BJ (cell line): ENCODE measurements at regions not wholly inside any gene's neighbourhood (a gene's known extent, or its start where the extent isn't known, plus 50 kb on each side); places are given as distances from the start of the nearest gene placed in this dataset.

Experiments used
- CTCF ChIA-PET: fragments of 350-600 bp; formaldehyde crosslinking; extraction: SDS; loops from one replicate; lab custom pipeline; 2021; ENCODE audit warnings: antibody characterized with exemption, inconsistent platforms; lab: Yijun Ruan, JAX
- POLR2A ChIA-PET: fragments of 300-600 bp; sonication (Branson Sonifier 250); formaldehyde crosslinking; extraction: SDS; loops from one replicate; lab custom pipeline; 2021; ENCODE audit warnings: antibody characterized with exemption; lab: Charles Lee
- DNase-seq: peaks from one replicate; pipeline ENCODE4 v3.0.0-alpha.2; 2011; ENCODE audit warnings: low read depth
- H3K27me3 ChIP-seq: 2 replicates; pipeline ENCODE4 v1.6.0; 2011; ENCODE audit warnings: low read length; ENCODE audit not compliant: control insufficient read depth, insufficient read depth
- H3K36me3 ChIP-seq: 2 replicates; pipeline ENCODE4 v1.5.1; 2011; ENCODE audit warnings: low read length; ENCODE audit not compliant: control insufficient read depth, insufficient read depth
- H3K4me3 ChIP-seq: 2 replicates; pipeline ENCODE4 v1.5.1; 2011; ENCODE audit warnings: low read depth, mild to moderate bottlenecking, control low read depth, low read length
- TF ChIP-seq, protein P1 (sequence below): IDR thresholded peaks from 2 replicates; pipeline ENCODE4 v1.5.1; 2011; ENCODE audit warnings: low read depth, mild to moderate bottlenecking, control low read depth, inconsistent platforms, low read length, moderate library complexity; ENCODE audit not compliant: insufficient read depth

DNA sequence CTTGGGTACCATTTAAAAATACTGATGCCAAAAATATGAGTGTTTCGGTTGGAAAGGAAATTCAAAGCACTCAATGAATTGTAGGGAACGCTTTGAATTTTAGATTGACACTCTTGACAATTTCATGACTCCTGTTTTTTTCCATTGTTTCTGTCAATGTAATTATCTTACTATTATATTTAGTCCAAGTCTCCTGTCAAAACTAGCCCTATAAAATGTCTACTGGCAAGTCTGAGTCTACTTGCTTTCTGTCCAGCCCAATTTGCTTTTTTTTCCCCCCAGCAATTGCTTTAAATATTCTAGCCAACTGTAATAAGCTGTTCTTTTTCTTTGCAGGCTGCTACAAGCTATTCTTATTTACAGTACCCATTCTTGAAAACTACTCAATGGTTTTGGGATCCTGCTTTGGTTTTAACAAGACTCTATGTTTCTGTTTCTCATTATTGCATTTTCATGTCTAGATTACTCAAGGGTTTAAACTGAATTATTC is 1103.9 kb upstream of the GJE1 start:
- DNase-seq = no peak
- TF ChIP-seq, protein P1, sequence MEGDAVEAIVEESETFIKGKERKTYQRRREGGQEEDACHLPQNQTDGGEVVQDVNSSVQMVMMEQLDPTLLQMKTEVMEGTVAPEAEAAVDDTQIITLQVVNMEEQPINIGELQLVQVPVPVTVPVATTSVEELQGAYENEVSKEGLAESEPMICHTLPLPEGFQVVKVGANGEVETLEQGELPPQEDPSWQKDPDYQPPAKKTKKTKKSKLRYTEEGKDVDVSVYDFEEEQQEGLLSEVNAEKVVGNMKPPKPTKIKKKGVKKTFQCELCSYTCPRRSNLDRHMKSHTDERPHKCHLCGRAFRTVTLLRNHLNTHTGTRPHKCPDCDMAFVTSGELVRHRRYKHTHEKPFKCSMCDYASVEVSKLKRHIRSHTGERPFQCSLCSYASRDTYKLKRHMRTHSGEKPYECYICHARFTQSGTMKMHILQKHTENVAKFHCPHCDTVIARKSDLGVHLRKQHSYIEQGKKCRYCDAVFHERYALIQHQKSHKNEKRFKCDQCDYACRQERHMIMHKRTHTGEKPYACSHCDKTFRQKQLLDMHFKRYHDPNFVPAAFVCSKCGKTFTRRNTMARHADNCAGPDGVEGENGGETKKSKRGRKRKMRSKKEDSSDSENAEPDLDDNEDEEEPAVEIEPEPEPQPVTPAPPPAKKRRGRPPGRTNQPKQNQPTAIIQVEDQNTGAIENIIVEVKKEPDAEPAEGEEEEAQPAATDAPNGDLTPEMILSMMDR = no peak
- H3K4me3 ChIP-seq = no peak overlapping the region
- H3K36me3 ChIP-seq = no peaks in the 10 kb centered on the region
- ChIA-PET POLR2A (interaction anchor here (0.7 kb wide), 1 partner anchor 284 kb away, joined by 5 read pairs; no protein-coding TSS in a partner anchor), CTCF (interaction anchor here (0.6 kb wide), 1 partner anchor 95 kb away, joined by 3 read pairs; no protein-coding TSS in a partner anchor)
- H3K27me3 ChIP-seq = no peaks in the 10 kb centered on the region

DNA sequence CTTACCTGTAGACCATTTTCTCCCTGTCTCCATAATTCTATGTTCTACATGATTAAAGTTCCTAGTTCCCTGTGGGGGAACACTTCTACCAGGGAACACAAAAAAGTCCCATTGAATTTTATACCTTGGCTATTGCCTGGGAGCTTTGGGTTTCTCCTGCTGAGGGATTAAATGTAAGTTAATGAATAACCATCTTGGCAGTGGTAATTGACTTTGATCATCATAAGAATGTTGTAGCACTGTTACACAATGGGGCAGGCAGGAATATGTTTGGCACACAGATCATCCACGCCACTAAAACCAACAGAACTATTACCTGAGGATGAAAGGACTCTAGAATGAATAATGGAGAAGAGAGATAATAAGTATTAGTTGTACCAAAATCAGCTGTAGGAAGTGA is 1106.2 kb upstream of the GJE1 start:
- Histone ChIP-seq H3K4me3 (no peak overlapping the region), H3K27me3 (no peaks in the 10 kb centered on the region), H3K36me3 (no peaks in the 10 kb centered on the region)
- TF ChIP-seq, protein P1 = no peak
- DNase-seq = no peak
- ChIA-PET CTCF (no interaction called here), POLR2A (no interaction called here)

DNA sequence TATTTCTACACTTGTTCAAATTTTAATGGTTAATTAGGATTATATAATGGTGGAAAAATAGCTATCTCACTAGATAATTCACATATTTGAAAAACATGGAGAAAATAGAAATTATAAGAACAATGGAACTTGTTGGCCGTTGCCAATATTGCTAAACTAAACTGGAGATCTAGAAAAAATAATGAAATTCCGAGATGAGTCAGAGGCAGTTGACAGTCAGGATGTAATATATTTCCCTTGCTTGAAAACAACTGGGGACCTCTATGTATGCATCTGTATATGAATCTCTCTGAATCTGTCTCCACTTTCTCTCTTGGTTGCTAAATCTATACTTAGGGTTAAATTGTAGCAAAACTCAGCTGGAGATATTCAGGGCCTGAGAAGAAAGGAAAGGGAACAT is 1108.2 kb upstream of the GJE1 start:
- ChIA-PET CTCF (no interaction called here), POLR2A (no interaction called here)
- no peak for DNase-seq
- TF ChIP-seq, protein P1 = no peak
- H3K4me3 ChIP-seq = no peak overlapping the region
- H3K27me3 ChIP-seq = no peaks in the 10 kb centered on the region
- H3K36me3 ChIP-seq = no peaks in the 10 kb centered on the region

DNA sequence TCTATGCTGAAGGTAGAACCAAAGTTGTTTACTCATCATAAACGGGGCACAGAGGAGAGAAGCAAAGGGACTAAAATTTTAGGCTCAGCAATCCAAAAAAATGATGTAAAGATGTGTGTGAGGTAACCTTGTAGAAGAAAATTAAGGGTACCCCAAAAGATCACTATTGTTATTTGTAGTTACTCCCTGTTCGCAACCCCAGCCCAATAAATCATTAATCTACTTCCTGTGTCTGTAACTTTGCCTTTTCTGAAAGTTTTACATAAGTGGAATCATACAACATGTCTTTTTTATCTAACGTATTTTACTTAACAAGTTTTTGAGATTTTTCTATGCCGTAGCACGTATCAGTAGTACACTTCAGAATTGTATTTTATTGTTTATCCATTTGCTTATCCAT is 1114.8 kb upstream of the GJE1 start:
- CTCF ChIA-PET = no interaction called here
- Histone ChIP-seq H3K4me3 (no peak overlapping the region), H3K27me3 (no peaks in the 10 kb centered on the region), H3K36me3 (no peaks in the 10 kb centered on the region)
- TF ChIP-seq, protein P1 = no peak
- DNase-seq = no peak
- POLR2A ChIA-PET = no interaction called here

DNA sequence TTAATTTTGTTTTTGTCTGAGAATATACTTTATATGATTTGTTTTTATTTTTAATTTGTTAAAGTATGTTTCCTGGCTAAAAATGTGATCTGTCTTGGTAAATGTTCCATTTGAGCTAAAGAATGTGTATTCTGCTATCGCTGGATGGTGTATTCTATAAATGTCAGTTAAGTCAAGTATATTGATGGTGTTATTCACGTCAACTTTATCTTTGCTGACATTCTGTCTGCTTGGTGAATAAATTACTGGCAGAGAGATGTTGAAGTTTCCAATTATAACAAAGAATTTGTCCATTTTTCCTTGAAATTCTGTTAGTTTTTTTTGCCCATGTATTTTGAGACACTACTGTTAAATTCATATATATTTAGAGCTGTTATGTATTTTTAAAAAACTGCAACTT is 1131.8 kb upstream of the GJE1 start:
- CTCF ChIA-PET = no interaction called here
- DNase-seq = no peak
- Histone ChIP-seq H3K36me3 (no peaks in the 10 kb centered on the region), H3K27me3 (no peaks in the 10 kb centered on the region), H3K4me3 (no peak overlapping the region)
- POLR2A ChIA-PET = no interaction called here
- TF ChIP-seq, protein P1 = no peak
